Endothelial cell of umbilical vein (primary cell): ENCODE measurements at regions not wholly inside any gene's neighbourhood (a gene's known extent, or its start where the extent isn't known, plus 50 kb on each side); places are given as distances from the start of the nearest gene placed in this dataset.

Experiments
- BruUV-seq: library from RNA; stranded (reverse); fragments of 400-500 nt; replicated peaks from 2 replicates; lab custom pipeline; 2021; lab: Mats Ljungman, UMichigan
- CTCF ChIA-PET: fragments of 300-600, 350-600 bp; sonication (Branson Sonifier 250); formaldehyde crosslinking; loops from one replicate; lab custom pipeline; 2021; ENCODE audit warnings: antibody characterized with exemption, inconsistent platforms; lab: Charles Lee
- POLR2A ChIA-PET: fragments of 300-600, 350-600 bp; sonication (Branson Sonifier 250); formaldehyde crosslinking; loops from one replicate; lab custom pipeline; 2021; ENCODE audit warnings: antibody characterized with exemption, inconsistent platforms; lab: Charles Lee
- DNase-seq: peaks from one replicate; pipeline ENCODE4 v3.0.0-alpha.2; 2011; ENCODE audit warnings: low read depth, low spot score
- FAIRE-seq: peaks from 2 replicates; lab custom pipeline; 2011; peaks lifted over from hg19 to GRCh38; lab: Jason Lieb, UNC
- H2AFZ ChIP-seq: 2 replicates; pipeline ENCODE4 v1.6.0; 2012; ENCODE audit warnings: low read depth, low read length, control low read depth, inconsistent platforms
- H3K27ac ChIP-seq: 2 replicates; pipeline ENCODE4 v1.5.1; 2011; ENCODE audit warnings: low read depth, mild to moderate bottlenecking, control low read depth, low read length, moderate library complexity; ENCODE audit not compliant: insufficient read depth
- H3K27me3 ChIP-seq, 2 experiments: 2 replicates each; pipeline versions ENCODE4 v1.6.0 to v1.6.1; 2011; ENCODE audit warnings: low read length in 2 of 2, mixed read lengths in 1 of 2; ENCODE audit not compliant: control insufficient read depth in 2 of 2, insufficient read depth in 2 of 2
- H3K36me3 ChIP-seq, 2 experiments: 2 replicates in 1 of 2; 3 replicates in 1 of 2; pipeline ENCODE4 v1.5.1; 2011; ENCODE audit warnings: low read length in 2 of 2, mild to moderate bottlenecking in 1 of 2, moderate library complexity in 1 of 2; ENCODE audit not compliant: control insufficient read depth in 2 of 2, insufficient read depth in 2 of 2; ENCODE audit errors: extremely low read depth in 1 of 2
- H3K4me1 ChIP-seq: 3 replicates; pipeline ENCODE4 v1.5.1; 2011; ENCODE audit warnings: mild to moderate bottlenecking, low read length; ENCODE audit not compliant: control insufficient read depth, insufficient read depth; ENCODE audit errors: extremely low read depth
- H3K4me2 ChIP-seq: 2 replicates; pipeline ENCODE4 v1.6.1; 2011; ENCODE audit warnings: low read length, control low read depth, mixed read lengths; ENCODE audit not compliant: insufficient read depth
- H3K4me3 ChIP-seq, 3 experiments: fragments of 200-600 bp in 1 of 3; sonication (generic), shearing (Covaris generic) in 1 of 3; replicated peaks in 1 of 3; 2 replicates each; pipeline ENCODE4 v1.5.1; 2011 to 2016; ENCODE audit warnings: control low read depth in 3 of 3, low read length in 3 of 3, mild to moderate bottlenecking in 2 of 3, inconsistent platforms in 1 of 3, low read depth in 1 of 3, moderate library complexity in 1 of 3; ENCODE audit not compliant: insufficient read depth in 1 of 3
- H3K79me2 ChIP-seq: 2 replicates; pipeline ENCODE4 v1.6.0; 2012; ENCODE audit warnings: low read length, inconsistent platforms; ENCODE audit not compliant: control insufficient read depth, insufficient read depth
- H3K9ac ChIP-seq: replicated peaks from 2 replicates; pipeline ENCODE3; 2011; ENCODE audit warnings: low read length, control low read depth; ENCODE audit not compliant: insufficient read depth; ENCODE audit errors: extremely low read depth
- H3K9me1 ChIP-seq: replicated peaks from 3 replicates; pipeline ENCODE4 v1.6.0; 2011; ENCODE audit warnings: mild to moderate bottlenecking, low read length; ENCODE audit not compliant: control insufficient read depth, insufficient read depth; ENCODE audit errors: extremely low read depth
- H3K9me3 ChIP-seq: replicated peaks from 2 replicates; pipeline ENCODE4 v1.5.1; 2012; ENCODE audit warnings: low read length, inconsistent platforms; ENCODE audit not compliant: control insufficient read depth, insufficient read depth
- H4K20me1 ChIP-seq: replicated peaks from 2 replicates; pipeline ENCODE3; 2011; ENCODE audit warnings: mild to moderate bottlenecking, low read length; ENCODE audit not compliant: control insufficient read depth, insufficient read depth; ENCODE audit errors: extremely low read depth
- EZH2 ChIP-seq: IDR thresholded peaks from 2 replicates; pipeline ENCODE4 v1.6.1; 2012; ENCODE audit warnings: borderline replicate concordance, low read depth, mild to moderate bottlenecking, moderate library complexity, low read length, inconsistent platforms; ENCODE audit not compliant: severe bottlenecking
- FOS ChIP-seq: IDR thresholded peaks from 2 replicates; pipeline ENCODE4 v1.6.1; 2011; ENCODE audit warnings: mild to moderate bottlenecking, low read length, moderate library complexity, borderline replicate concordance; ENCODE audit not compliant: insufficient read depth
- GATA2 ChIP-seq: IDR thresholded peaks from 2 replicates; pipeline ENCODE4 v1.7.0; 2011; ENCODE audit warnings: low read depth, mild to moderate bottlenecking, moderate library complexity, mixed read lengths, low read length; ENCODE audit not compliant: insufficient read length, insufficient read depth
- JUN ChIP-seq: IDR thresholded peaks from 2 replicates; pipeline ENCODE4 v1.6.1; 2011; ENCODE audit warnings: borderline replicate concordance, low read depth; ENCODE audit not compliant: insufficient read length, insufficient read depth
- MYC ChIP-seq: IDR thresholded peaks from one replicate; pipeline ENCODE4 v1.6.1; 2011; ENCODE audit warnings: mild to moderate bottlenecking, low read depth, low read length
- POLR2A ChIP-seq: IDR thresholded peaks from 2 replicates; pipeline ENCODE4 v1.6.1; 2012; ENCODE audit warnings: low read depth, mild to moderate bottlenecking, control low read depth, low read length
- POLR2AphosphoS5 ChIP-seq: IDR thresholded peaks from 2 replicates; pipeline ENCODE4 v1.6.1; 2012; ENCODE audit warnings: low read depth, mild to moderate bottlenecking, control low read depth, low read length, moderate library complexity; ENCODE audit not compliant: insufficient read depth
- dilution Hi-C: fragments of 300-500 bp; cut with MboI; formaldehyde crosslinking; loops from one replicate; pipeline ENCODE4 v1.15.0; 2019; ENCODE audit warnings: low sequenced_read_pairs; ENCODE audit not compliant: extremely low pct_ligation_motif_present
- intact Hi-C: fragments of 100-400 bp; cut with micrococcal nuclease; formaldehyde crosslinking; loops from one replicate; pipeline ENCODE4 v1.10.0; 2022
- TF ChIP-seq, protein P1 (sequence below), 2 donors: IDR thresholded peaks; 1 replicate in 1 of 2; 2 replicates in 1 of 2; pipeline ENCODE4 v1.5.1; 2011; ENCODE audit warnings: low read length in 2 of 2, mild to moderate bottlenecking in 2 of 2, moderate library complexity in 2 of 2, control low read depth in 1 of 2, inconsistent platforms in 1 of 2, low read depth in 1 of 2; ENCODE audit not compliant: insufficient read depth in 1 of 2; ENCODE audit errors: extremely low read depth in 1 of 2
- TF ChIP-seq, protein P2 (sequence below): IDR thresholded peaks from 2 replicates; pipeline ENCODE4 v1.6.1; 2011; ENCODE audit not compliant: insufficient read depth, insufficient read length

DNA sequence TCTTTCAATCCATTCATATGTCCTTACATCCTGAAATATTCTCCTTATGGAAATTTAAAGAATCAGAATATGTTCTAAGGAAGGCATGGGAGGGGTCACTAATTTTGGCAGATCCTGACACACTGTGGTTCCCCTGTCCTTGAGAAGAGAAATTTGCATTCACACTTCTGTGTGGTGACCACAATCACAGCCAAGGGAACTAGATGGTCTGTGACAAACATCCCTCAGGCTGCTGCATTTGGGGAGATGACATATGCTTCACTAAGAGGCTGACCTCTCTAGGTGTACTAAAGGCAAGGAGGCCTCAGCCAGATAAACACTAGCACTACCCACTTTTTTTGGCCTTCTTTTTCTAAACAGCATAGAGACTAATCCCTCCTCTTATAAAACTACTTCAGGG lies 129.6 kb downstream of the MREG start:
- CTCF ChIA-PET, result interaction anchor here (1.1 to 1.2 kb wide), 2 partner anchors 11 to 12 kb away, joined by 3 read pairs; no protein-coding TSS in a partner anchor
- H3K27ac ChIP-seq, result no peak overlapping the region

More for the DNA sequence above, 129.6 kb downstream of the MREG start:
- DNase-seq (no peak), FAIRE-seq (no peak)
- H3K9ac ChIP-seq, result no peak overlapping the region
- no peak overlapping the region for H3K4me3 ChIP-seq
- no peaks in the 10 kb centered on the region for H3K4me1 ChIP-seq
- POLR2A ChIA-PET, result no interaction called here
- intact Hi-C loops (no loop called here), dilution Hi-C loops (no loop called here)
- H3K9me1 ChIP-seq, result no peaks in the 10 kb centered on the region
- no peaks in the 10 kb centered on the region for H3K9me3 ChIP-seq
- no peaks in the 10 kb centered on the region for H3K79me2 ChIP-seq
- TF ChIP-seq JUN, result no peak
- TF ChIP-seq, protein P1, sequence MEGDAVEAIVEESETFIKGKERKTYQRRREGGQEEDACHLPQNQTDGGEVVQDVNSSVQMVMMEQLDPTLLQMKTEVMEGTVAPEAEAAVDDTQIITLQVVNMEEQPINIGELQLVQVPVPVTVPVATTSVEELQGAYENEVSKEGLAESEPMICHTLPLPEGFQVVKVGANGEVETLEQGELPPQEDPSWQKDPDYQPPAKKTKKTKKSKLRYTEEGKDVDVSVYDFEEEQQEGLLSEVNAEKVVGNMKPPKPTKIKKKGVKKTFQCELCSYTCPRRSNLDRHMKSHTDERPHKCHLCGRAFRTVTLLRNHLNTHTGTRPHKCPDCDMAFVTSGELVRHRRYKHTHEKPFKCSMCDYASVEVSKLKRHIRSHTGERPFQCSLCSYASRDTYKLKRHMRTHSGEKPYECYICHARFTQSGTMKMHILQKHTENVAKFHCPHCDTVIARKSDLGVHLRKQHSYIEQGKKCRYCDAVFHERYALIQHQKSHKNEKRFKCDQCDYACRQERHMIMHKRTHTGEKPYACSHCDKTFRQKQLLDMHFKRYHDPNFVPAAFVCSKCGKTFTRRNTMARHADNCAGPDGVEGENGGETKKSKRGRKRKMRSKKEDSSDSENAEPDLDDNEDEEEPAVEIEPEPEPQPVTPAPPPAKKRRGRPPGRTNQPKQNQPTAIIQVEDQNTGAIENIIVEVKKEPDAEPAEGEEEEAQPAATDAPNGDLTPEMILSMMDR (IDR thresholded peaks at IDR 0.05; ENCODE audit: extremely low read depth in 1 of 2, insufficient read depth in 1 of 2, low read depth in 1 of 2, low read length in 2 of 2), result no peak
- no peak for TF ChIP-seq EZH2
- TF ChIP-seq, protein P2, sequence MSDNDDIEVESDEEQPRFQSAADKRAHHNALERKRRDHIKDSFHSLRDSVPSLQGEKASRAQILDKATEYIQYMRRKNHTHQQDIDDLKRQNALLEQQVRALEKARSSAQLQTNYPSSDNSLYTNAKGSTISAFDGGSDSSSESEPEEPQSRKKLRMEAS, result no peak
- no peak for TF ChIP-seq FOS
- TF ChIP-seq POLR2AphosphoS5, result no peak
- TF ChIP-seq MYC, result no peak
- no peak for TF ChIP-seq GATA2
- TF ChIP-seq POLR2A, result no peak
- BruUV-seq, result no TSS peak
- no peak overlapping the region for H3K4me2 ChIP-seq
- no peaks in the 10 kb centered on the region for H4K20me1 ChIP-seq
- no peak overlapping the region for H2AFZ ChIP-seq
- no peaks in the 10 kb centered on the region for H3K27me3 ChIP-seq
- H3K36me3 ChIP-seq, result no peaks in the 10 kb centered on the region
